Smooth muscle cell (in vitro differentiated cells): ENCODE measurements at regions not wholly inside any gene's neighbourhood (a gene's known extent, or its start where the extent isn't known, plus 50 kb on each side); places are given as distances from the start of the nearest gene placed in this dataset.

Experiments used
- DNase-seq: peaks from one replicate; lab custom pipeline; 2025; ENCODE audit not compliant: unreplicated experiment; lab: John Stamatoyannopoulos, UW
- H2AFZ ChIP-seq: fragments of 200-600 bp; sonication (generic); 2 replicates; pipeline ENCODE4 v1.6.0; 2016; ENCODE audit warnings: antibody characterized with exemption, low read depth, mild to moderate bottlenecking
- H3F3A ChIP-seq: fragments of 200-600 bp; sonication (generic); 2 replicates; pipeline ENCODE4 v1.6.0; 2017; ENCODE audit warnings: antibody characterized with exemption, low read depth
- H3K27ac ChIP-seq: fragments of 200-600 bp; sonication (generic); 2 replicates; pipeline ENCODE4 v1.5.1; 2016; ENCODE audit warnings: low read depth, mild to moderate bottlenecking
- H3K27me3 ChIP-seq: fragments of 200-600 bp; sonication (generic); 2 replicates; pipeline ENCODE4 v1.6.1; 2016; ENCODE audit warnings: low read depth, mild to moderate bottlenecking
- H3K36me3 ChIP-seq: fragments of 200-600 bp; sonication (generic); 2 replicates; pipeline ENCODE4 v1.5.1; 2016; ENCODE audit warnings: low read depth
- H3K4me1 ChIP-seq: fragments of 200-600 bp; sonication (generic); 2 replicates; pipeline ENCODE4 v1.5.1; 2016; ENCODE audit warnings: low read depth
- H3K4me2 ChIP-seq: fragments of 200-600 bp; sonication (generic); 2 replicates; pipeline ENCODE4 v1.6.0; 2016; ENCODE audit warnings: mild to moderate bottlenecking
- H3K4me3 ChIP-seq: fragments of 200-600 bp; sonication (generic); 2 replicates; pipeline ENCODE4 v1.5.1; 2016; ENCODE audit warnings: mild to moderate bottlenecking
- H3K79me2 ChIP-seq: fragments of 200-600 bp; sonication (generic); 2 replicates; pipeline ENCODE4 v1.6.0; 2016; ENCODE audit warnings: low read depth, mild to moderate bottlenecking
- H3K9ac ChIP-seq: fragments of 200-600 bp; sonication (generic); 2 replicates; pipeline ENCODE4 v1.6.0; 2016; ENCODE audit warnings: low read depth
- H3K9me3 ChIP-seq: fragments of 200-600 bp; sonication (generic); replicated peaks from 2 replicates; pipeline ENCODE4 v1.5.1; 2016; ENCODE audit warnings: low read depth
- H4K20me1 ChIP-seq: fragments of 200-600 bp; sonication (generic); 2 replicates; pipeline ENCODE4 v1.6.0; 2016; ENCODE audit warnings: low read depth
- CTCF ChIP-seq: fragments of 200-600 bp; sonication (generic); IDR thresholded peaks from 2 replicates; pipeline ENCODE4 v1.5.1; 2017; ENCODE audit warnings: borderline replicate concordance, mild to moderate bottlenecking, antibody characterized with exemption; ENCODE audit not compliant: insufficient read depth, poor library complexity, severe bottlenecking
- WGBS: methylation state at CpG from one replicate; pipeline ENCODE4 v1.1.7; 2016; ENCODE audit warnings: low lambda C conversion rate; 5-methylcytosine and 5-hydroxymethylcytosine counted together

GRCh38 chr2:240202586-240202985, 62.1 kb upstream of the OTOS start:
- H3K4me3 ChIP-seq = no peak overlapping the region
- TF ChIP-seq CTCF = no peak
- DNase-seq = no peak
- H3K4me2 ChIP-seq = no peak overlapping the region
- 82% methylated on average over 5 of the region's 5 CpGs for WGBS
- H3K9me3 ChIP-seq = no peaks in the 10 kb centered on the region
- peaks cover 17% of the 10 kb centered on the region for H3K4me1 ChIP-seq
- H3K79me2 ChIP-seq = no peaks in the 10 kb centered on the region
- no peaks in the 10 kb centered on the region for H3K36me3 ChIP-seq
- no peaks in the 10 kb centered on the region for H4K20me1 ChIP-seq
- no peaks in the 10 kb centered on the region for H3F3A ChIP-seq
- peaks cover 6% of the 10 kb centered on the region for H3K27me3 ChIP-seq
- no peak overlapping the region for H3K27ac ChIP-seq
- H2AFZ ChIP-seq = no peak overlapping the region
- no peak overlapping the region for H3K9ac ChIP-seq

- H3K79me2 ChIP-seq = no peaks in the 10 kb centered on the region
- no peaks in the 10 kb centered on the region for H4K20me1 ChIP-seq
- no peak overlapping the region for H3K9ac ChIP-seq
- no peaks in the 10 kb centered on the region for H3K36me3 ChIP-seq
- no peak overlapping the region for H3K4me2 ChIP-seq
- no peak overlapping the region for H3K27ac ChIP-seq
- peaks cover 6% of the 10 kb centered on the region for H3K27me3 ChIP-seq
- 83% methylated on average over 13 of the region's 13 CpGs for WGBS
- DNase-seq = no peak
- no peak overlapping the region for H3K4me3 ChIP-seq
- no peaks in the 10 kb centered on the region for H3K9me3 ChIP-seq
- no peak overlapping the region for H2AFZ ChIP-seq
- no peaks in the 10 kb centered on the region for H3F3A ChIP-seq
- no peak for TF ChIP-seq CTCF
- H3K4me1 ChIP-seq = peaks cover 17% of the 10 kb centered on the region
Observed at GRCh38 chr2:240203031-240203787, 62.8 kb upstream of the OTOS start.

GRCh38 chr2:240203788-240204270, 63.4 kb upstream of the OTOS start:
- no peak overlapping the region for H3K4me2 ChIP-seq
- DNase-seq = no peak
- no peak overlapping the region for H3K9ac ChIP-seq
- 94% methylated on average over 9 of the region's 11 CpGs for WGBS
- peaks cover 6% of the 10 kb centered on the region for H3K27me3 ChIP-seq
- H3K4me3 ChIP-seq = no peak overlapping the region
- H3K36me3 ChIP-seq = no peaks in the 10 kb centered on the region
- no peaks in the 10 kb centered on the region for H3K9me3 ChIP-seq
- no peaks in the 10 kb centered on the region for H3K79me2 ChIP-seq
- TF ChIP-seq CTCF = no peak
- no peak overlapping the region for H2AFZ ChIP-seq
- no peaks in the 10 kb centered on the region for H3F3A ChIP-seq
- H4K20me1 ChIP-seq = no peaks in the 10 kb centered on the region
- H3K4me1 ChIP-seq = peaks cover 17% of the 10 kb centered on the region
- H3K27ac ChIP-seq = no peak overlapping the region
